Mesendoderm (in vitro differentiated cells): ENCODE measurements at regions not wholly inside any gene's neighbourhood (a gene's known extent, or its start where the extent isn't known, plus 50 kb on each side); places are given as distances from the start of the nearest gene placed in this dataset.

Source experiments
- DNase-seq: peaks from one replicate; pipeline ENCODE4 v3.0.0; 2013
- H2AK5ac ChIP-seq: 2 replicates; pipeline ENCODE4 v1.6.1; 2013; ENCODE audit warnings: low read length, inconsistent platforms
- H2BK120ac ChIP-seq: 2 replicates; pipeline ENCODE4 v1.6.1; 2013; ENCODE audit warnings: low read depth, mild to moderate bottlenecking, low read length, moderate library complexity, mixed read lengths
- H2BK15ac ChIP-seq: replicated peaks from 2 replicates; pipeline ENCODE4 v1.6.1; 2013; ENCODE audit warnings: low read depth, mild to moderate bottlenecking, moderate library complexity
- H2BK5ac ChIP-seq: 2 replicates; pipeline ENCODE4 v1.6.1; 2013; ENCODE audit warnings: low read length, inconsistent platforms
- H3K18ac ChIP-seq: 2 replicates; pipeline ENCODE4 v1.6.1; 2013; ENCODE audit warnings: mild to moderate bottlenecking, low read length, mixed read lengths
- H3K23ac ChIP-seq: one replicate; pipeline ENCODE4 v1.6.1; 2013; ENCODE audit warnings: low read length
- H3K27ac ChIP-seq: 2 replicates; pipeline ENCODE4 v1.5.1; 2013; ENCODE audit warnings: low read depth, mild to moderate bottlenecking, inconsistent platforms, low read length, moderate library complexity
- H3K27me3 ChIP-seq: 2 replicates; pipeline ENCODE4 v1.6.1; 2013; ENCODE audit warnings: low read length, control low read depth, mild to moderate bottlenecking, inconsistent platforms; ENCODE audit not compliant: insufficient read depth, poor library complexity
- H3K36me3 ChIP-seq: 2 replicates; pipeline ENCODE4 v1.6.1; 2013; ENCODE audit warnings: low read length, inconsistent platforms; ENCODE audit not compliant: control insufficient read depth, insufficient read depth
- H3K4ac ChIP-seq: one replicate; pipeline ENCODE4 v1.6.1; 2013; ENCODE audit warnings: low read depth, mild to moderate bottlenecking, low read length, moderate library complexity
- H3K4me1 ChIP-seq: 2 replicates; pipeline ENCODE4 v1.6.1; 2013; ENCODE audit warnings: low read depth, low read length, inconsistent platforms; ENCODE audit not compliant: control insufficient read depth
- H3K4me2 ChIP-seq: 2 replicates; pipeline ENCODE4 v1.6.1; 2013; ENCODE audit warnings: low read length
- H3K4me3 ChIP-seq: 2 replicates; pipeline ENCODE4 v1.5.1; 2013; ENCODE audit warnings: mild to moderate bottlenecking, low read length
- H3K56ac ChIP-seq: one replicate; pipeline ENCODE4 v1.6.1; 2013; ENCODE audit warnings: low read length
- H3K79me1 ChIP-seq: 2 replicates; pipeline ENCODE4 v1.6.1; 2013; ENCODE audit warnings: low read length, inconsistent platforms
- H3K79me2 ChIP-seq: 2 replicates; pipeline ENCODE4 v1.6.1; 2013; ENCODE audit warnings: mild to moderate bottlenecking, low read length; ENCODE audit not compliant: control insufficient read depth, insufficient read depth
- H3K9ac ChIP-seq: 2 replicates; pipeline ENCODE4 v1.6.1; 2013; ENCODE audit warnings: low read length, inconsistent platforms
- H4K5ac ChIP-seq: one replicate; pipeline ENCODE4 v1.6.1; 2013; ENCODE audit warnings: low read length
- H4K8ac ChIP-seq: one replicate; pipeline ENCODE4 v1.6.1; 2013; ENCODE audit warnings: low read depth, mild to moderate bottlenecking, control low read depth, low read length, moderate library complexity
- WGBS: extraction: QIAGEN DNeasy Blood & Tissue Kit; methylation state at CpG from one replicate; pipeline ENCODE4 v1.1.7; 2013; ENCODE audit warnings: low lambda C conversion rate, missing lambda C conversion rate; ENCODE audit not compliant: insufficient coverage; ENCODE audit errors: extremely low coverage; 5-methylcytosine and 5-hydroxymethylcytosine counted together

DNA sequence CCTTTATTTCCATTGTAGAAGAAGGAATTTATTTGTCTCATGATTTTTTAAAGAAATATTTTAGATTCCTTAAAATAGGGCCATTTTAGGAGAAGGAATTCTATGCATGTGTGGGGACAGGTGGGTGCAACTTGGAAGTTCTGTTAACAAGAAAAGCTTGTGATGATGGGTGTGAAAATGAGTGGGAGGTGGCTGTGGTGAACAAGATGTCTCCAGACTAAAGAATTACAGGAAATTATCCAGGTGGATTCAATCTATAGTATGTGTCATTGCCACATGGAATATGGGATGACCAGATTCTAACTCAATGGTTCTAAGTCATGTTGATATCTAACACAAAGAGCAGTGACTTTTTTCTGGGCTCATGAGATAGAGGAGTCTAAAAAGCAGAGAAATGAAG, 229.6 kb upstream of the IGFBP3 start:
- Histone ChIP-seq H3K36me3 (no peaks in the 10 kb centered on the region), H3K27me3 (no peaks in the 10 kb centered on the region), H3K4me1 (no peaks in the 10 kb centered on the region), H3K4ac (no peak overlapping the region), H2BK5ac (no peak overlapping the region), H4K8ac (no peak overlapping the region), H3K18ac (no peak overlapping the region), H3K4me2 (no peak overlapping the region), H3K27ac (no peak overlapping the region), H3K79me1 (no peaks in the 10 kb centered on the region), H2BK15ac (no peak overlapping the region), H2BK120ac (no peak overlapping the region), H3K4me3 (no peak overlapping the region), H2AK5ac (no peak overlapping the region), H4K5ac (no peak overlapping the region), H3K56ac (no peak overlapping the region), H3K9ac (no peak overlapping the region), H3K23ac (no peak overlapping the region), H3K79me2 (no peaks in the 10 kb centered on the region)
- DNase-seq: no peak

DNA sequence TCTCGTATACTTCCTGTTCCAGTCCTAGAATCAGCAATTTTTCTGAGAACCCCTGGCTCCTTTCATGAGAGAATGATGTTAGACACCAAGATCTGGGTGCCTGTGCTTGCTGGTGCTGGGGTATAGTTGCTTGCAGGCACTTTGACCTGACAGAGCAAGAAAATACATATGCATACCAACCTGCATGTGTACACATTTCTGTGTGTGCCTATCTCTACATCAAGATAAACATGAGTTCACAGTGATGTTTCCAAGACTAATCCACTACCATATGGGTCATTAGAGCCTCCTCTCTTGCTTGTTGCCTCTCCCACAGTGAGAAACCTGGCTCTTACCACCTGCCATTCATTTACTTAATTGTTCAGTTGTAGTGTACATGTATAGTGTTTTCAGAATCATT, 229.1 kb upstream of the IGFBP3 start:
- H2BK5ac ChIP-seq: no peak overlapping the region
- no peak overlapping the region for H4K5ac ChIP-seq
- no peak overlapping the region for H4K8ac ChIP-seq
- H3K79me2 ChIP-seq: no peaks in the 10 kb centered on the region
- H3K56ac ChIP-seq: no peak overlapping the region
- no peak overlapping the region for H3K4me3 ChIP-seq
- no peak overlapping the region for H3K23ac ChIP-seq
- H3K36me3 ChIP-seq: no peaks in the 10 kb centered on the region
- DNase-seq: no peak
- no peak overlapping the region for H2AK5ac ChIP-seq
- H3K18ac ChIP-seq: no peak overlapping the region
- no CpG with 5 or more reads among the region's 1 CpG for WGBS
- no peak overlapping the region for H2BK15ac ChIP-seq
- no peaks in the 10 kb centered on the region for H3K79me1 ChIP-seq
- H3K4me2 ChIP-seq: no peak overlapping the region
- H3K9ac ChIP-seq: no peak overlapping the region
- no peak overlapping the region for H3K27ac ChIP-seq
- H3K4ac ChIP-seq: no peak overlapping the region
- H3K4me1 ChIP-seq: no peaks in the 10 kb centered on the region
- no peaks in the 10 kb centered on the region for H3K27me3 ChIP-seq
- no peak overlapping the region for H2BK120ac ChIP-seq

DNA sequence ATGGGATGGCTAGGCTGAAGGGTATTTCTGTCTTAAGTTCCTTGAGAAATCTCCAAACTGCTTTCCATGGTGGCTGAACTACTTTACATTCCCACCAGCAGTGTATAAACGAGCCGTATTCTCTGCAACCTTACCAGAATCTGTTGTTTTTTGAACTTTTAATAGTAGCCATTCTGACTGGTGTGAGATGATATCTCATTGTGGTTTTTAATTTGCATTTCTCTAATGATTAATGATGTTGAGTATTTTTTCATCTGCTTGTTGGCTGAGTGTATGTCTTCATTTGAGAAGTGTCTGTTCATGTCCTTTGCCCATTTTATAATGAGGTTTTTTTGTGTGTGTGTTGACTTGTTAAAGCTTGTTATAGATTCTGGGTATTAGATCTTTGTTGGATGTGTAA, 226.8 kb upstream of the IGFBP3 start:
- no peak overlapping the region for H2BK120ac ChIP-seq
- no peak overlapping the region for H3K4ac ChIP-seq
- peaks cover 2% of the 10 kb centered on the region for H3K4me1 ChIP-seq
- H3K27me3 ChIP-seq: no peaks in the 10 kb centered on the region
- H3K56ac ChIP-seq: no peak overlapping the region
- H2AK5ac ChIP-seq: no peak overlapping the region
- no peaks in the 10 kb centered on the region for H3K79me1 ChIP-seq
- no peak overlapping the region for H4K8ac ChIP-seq
- no peak overlapping the region for H2BK5ac ChIP-seq
- no peak overlapping the region for H3K4me3 ChIP-seq
- no peak overlapping the region for H3K4me2 ChIP-seq
- no peak overlapping the region for H2BK15ac ChIP-seq
- H3K9ac ChIP-seq: no peak overlapping the region
- H3K27ac ChIP-seq: no peak overlapping the region
- WGBS: no CpG with 5 or more reads among the region's 2 CpGs
- H3K23ac ChIP-seq: no peak overlapping the region
- no peak overlapping the region for H4K5ac ChIP-seq
- DNase-seq: no peak
- H3K79me2 ChIP-seq: no peaks in the 10 kb centered on the region
- no peak overlapping the region for H3K18ac ChIP-seq
- H3K36me3 ChIP-seq: no peaks in the 10 kb centered on the region

DNA sequence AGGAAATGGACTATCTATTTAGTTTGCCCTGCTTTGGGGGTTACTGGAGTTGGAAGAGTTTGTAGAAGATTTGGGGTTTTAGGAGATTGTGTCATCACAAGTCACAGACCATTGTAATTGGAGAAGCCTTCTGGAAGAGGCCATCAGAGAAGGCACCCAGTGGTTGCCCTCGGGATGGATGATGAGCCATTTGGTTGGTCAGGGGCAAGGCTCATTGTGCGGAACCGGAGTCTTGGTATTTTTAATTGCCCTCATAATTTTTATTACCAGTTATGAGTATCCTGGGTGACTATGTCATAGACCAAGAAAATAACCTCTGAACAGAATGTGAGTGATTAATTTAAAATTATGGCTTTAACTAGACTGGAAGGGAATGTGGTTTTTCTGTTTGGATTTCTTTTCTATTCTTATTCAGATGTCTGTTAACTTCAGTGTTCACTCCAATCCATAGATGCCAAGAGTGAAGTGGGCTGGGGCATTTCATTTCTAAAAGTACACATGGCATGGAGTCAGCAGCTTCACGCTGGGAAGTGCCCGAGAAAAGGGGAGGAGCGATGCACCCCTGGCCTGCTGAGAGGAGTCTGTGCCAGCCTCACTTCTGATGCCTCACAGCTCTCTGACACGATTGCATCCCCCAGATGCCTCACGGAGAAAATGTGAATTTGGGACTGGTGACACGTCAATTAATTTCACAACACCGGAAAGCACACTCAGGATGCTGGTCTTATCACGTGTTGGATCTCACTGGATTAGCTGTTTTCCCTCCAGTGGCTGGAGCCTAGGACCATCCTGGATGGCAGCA, 225.6 kb upstream of the IGFBP3 start:
- no peak overlapping the region for H4K5ac ChIP-seq
- H2BK15ac ChIP-seq: no peak overlapping the region
- no peaks in the 10 kb centered on the region for H3K36me3 ChIP-seq
- peak overlapping the region; percentile 15 for H2BK120ac ChIP-seq
- H3K56ac ChIP-seq: no peak overlapping the region
- no peaks in the 10 kb centered on the region for H3K79me2 ChIP-seq
- no peaks in the 10 kb centered on the region for H3K27me3 ChIP-seq
- WGBS: no CpG with 5 or more reads among the region's 11 CpGs
- no peak overlapping the region for H3K23ac ChIP-seq
- no peak for DNase-seq
- H3K4me1 ChIP-seq: peaks cover 2% of the 10 kb centered on the region
- H2BK5ac ChIP-seq: no peak overlapping the region
- H3K27ac ChIP-seq: no peak overlapping the region
- no peak overlapping the region for H3K4me2 ChIP-seq
- no peak overlapping the region for H3K18ac ChIP-seq
- no peak overlapping the region for H4K8ac ChIP-seq
- no peak overlapping the region for H3K9ac ChIP-seq
- H3K79me1 ChIP-seq: no peaks in the 10 kb centered on the region
- no peak overlapping the region for H2AK5ac ChIP-seq
- no peak overlapping the region for H3K4me3 ChIP-seq
- no peak overlapping the region for H3K4ac ChIP-seq

DNA sequence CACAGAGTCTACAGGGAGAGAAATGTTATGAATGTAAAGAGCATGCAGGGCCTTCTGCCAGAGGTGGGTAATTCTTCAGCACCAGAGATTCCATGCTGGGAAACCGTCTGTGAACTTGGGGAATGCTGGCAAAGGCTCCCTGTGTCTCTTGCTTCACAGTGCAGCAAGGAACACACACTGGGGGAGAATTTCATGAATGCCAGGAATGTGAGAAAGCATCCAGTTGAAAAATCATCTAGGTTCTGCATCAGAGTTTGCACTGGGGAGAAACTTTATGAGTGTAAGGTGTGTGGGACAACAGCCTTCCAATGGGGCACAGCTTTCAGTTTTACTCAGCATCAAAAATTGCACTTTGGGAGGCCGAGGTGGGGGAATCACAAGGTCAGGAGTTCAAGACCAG, 224.3 kb upstream of the IGFBP3 start:
- H2BK15ac ChIP-seq: no peak overlapping the region
- no peak overlapping the region for H3K4me3 ChIP-seq
- H4K8ac ChIP-seq: no peak overlapping the region
- H3K9ac ChIP-seq: no peak overlapping the region
- DNase-seq: peak; percentile 99
- no peaks in the 10 kb centered on the region for H3K79me1 ChIP-seq
- no peak overlapping the region for H3K4ac ChIP-seq
- H2AK5ac ChIP-seq: no peak overlapping the region
- H3K4me2 ChIP-seq: no peak overlapping the region
- H2BK5ac ChIP-seq: no peak overlapping the region
- WGBS: no CpG with 5 or more reads among the region's 2 CpGs
- no peak overlapping the region for H3K23ac ChIP-seq
- H3K27ac ChIP-seq: no peak overlapping the region
- H2BK120ac ChIP-seq: no peak overlapping the region
- peak overlapping the region; percentile 20 for H3K18ac ChIP-seq
- H3K56ac ChIP-seq: no peak overlapping the region
- no peaks in the 10 kb centered on the region for H3K79me2 ChIP-seq
- H3K36me3 ChIP-seq: no peaks in the 10 kb centered on the region
- H3K27me3 ChIP-seq: no peaks in the 10 kb centered on the region
- no peak overlapping the region for H4K5ac ChIP-seq
- peaks cover 2% of the 10 kb centered on the region for H3K4me1 ChIP-seq
